CD4-positive, alpha-beta T cell treated with Interleukin-2 at 100 ng/mL for 4 hours (primary cell): ENCODE measurements at regions not wholly inside any gene's neighbourhood (a gene's known extent, or its start where the extent isn't known, plus 50 kb on each side); places are given as distances from the start of the nearest gene placed in this dataset.
"Not testable (repeated sequence)": the region's sequence is repeated elsewhere in the genome, so short reads cannot be mapped to it uniquely, and the experiment has no call there.

Experiments
- DNase-seq: peaks from one replicate; pipeline ENCODE4 v3.0.0-alpha.2; 2020; ENCODE audit warnings: low spot score

- DNase-seq = no peak
These were observed 252.4 kb downstream of the NUF2 start for GRCh38 chr1:163574119-163574518.

DNA sequence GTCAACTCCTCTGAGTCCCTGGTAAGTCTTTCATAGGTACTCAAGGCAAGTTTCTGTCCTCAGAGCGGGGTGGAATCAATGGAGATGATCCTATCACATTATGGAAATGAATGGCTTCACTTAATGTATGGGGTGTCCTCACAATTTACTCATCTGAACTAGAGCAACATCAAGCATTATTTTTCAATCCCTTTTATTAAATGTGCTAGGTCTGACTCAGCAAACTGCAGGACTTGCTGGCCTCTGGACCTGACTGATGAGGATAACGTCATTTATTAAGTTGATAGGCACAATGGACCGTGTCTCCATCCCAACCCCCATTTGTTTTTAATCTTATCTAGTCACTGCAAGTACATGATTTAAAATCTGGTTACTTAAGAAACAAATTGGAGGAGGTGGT is 259.2 kb downstream of the NUF2 start:
- no peak for DNase-seq

GRCh38 chr1:163583661-163584181 is 262.0 kb downstream of the NUF2 start:
- DNase-seq = no peak

DNA sequence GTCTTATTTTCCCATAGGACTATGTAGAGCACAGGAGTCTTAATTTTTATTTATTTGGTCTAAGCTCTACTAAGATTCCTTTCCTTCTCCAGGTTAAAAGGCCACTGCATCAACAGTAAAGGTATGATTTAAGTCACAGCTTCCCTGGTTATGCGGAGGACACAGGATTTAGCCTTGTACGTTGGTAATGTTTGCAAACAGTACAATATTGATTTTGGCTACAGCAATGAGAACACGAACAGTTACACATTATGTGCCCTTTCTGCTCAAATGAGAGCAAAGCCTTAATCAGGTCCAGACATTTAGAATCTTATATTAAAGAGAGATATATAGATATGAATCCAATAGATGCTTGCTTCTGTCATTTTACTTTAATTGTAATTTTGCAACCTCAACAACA is 264.0 kb downstream of the NUF2 start:
- DNase-seq = no peak

DNA sequence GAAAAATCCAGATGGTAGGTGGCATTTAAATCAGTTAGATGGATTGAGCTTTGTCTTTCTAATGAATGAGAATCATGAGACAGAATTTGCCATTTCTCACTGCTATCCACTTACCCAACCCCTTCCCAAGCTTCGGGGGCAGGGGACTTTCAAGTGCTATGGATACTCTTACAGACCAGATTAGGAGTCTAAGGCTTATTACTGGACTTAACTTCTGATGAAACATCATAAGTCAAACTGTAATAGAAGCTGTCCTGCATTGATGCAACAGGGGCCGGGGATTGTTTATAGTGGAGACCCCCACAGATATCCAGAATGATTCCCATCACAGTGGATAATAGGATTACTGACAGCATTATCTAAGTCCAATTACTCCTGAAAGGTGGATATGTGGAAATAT is 267.0 kb downstream of the NUF2 start:
- DNase-seq = no peak

GRCh38 chr1:163589735-163590134 is 268.0 kb downstream of the NUF2 start:
- DNase-seq = no peak

- DNase-seq = not testable (repeated sequence)
These were observed 269.4 kb downstream of the NUF2 start for GRCh38 chr1:163591131-163591530.

GRCh38 chr1:163592623-163593022 is 270.9 kb downstream of the NUF2 start:
- not testable (repeated sequence) for DNase-seq

DNA sequence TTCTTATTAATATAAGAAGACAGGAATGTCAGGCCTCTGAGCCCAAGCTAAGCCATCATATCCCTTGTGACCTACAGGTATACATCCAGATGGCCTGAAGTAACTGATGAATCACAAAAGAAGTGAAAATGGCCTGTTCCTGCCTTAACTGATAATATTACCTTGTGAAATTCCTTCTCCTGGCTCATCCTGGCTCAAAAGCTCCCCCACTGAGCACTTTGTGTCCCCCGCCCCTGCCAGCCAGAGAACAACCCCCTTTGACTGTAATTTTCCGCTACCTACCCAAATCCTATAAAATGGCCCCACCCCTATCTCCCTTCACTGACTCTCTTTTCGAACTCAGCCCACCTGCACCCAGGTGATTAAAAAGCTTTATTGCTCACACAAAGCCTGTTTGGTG is 274.4 kb downstream of the NUF2 start:
- not testable (repeated sequence) for DNase-seq

- DNase-seq = no peak
These were observed 274.9 kb downstream of the NUF2 start for GRCh38 chr1:163596541-163597258.

GRCh38 chr1:163604321-163604720 is 282.6 kb downstream of the NUF2 start:
- no peak for DNase-seq

DNA sequence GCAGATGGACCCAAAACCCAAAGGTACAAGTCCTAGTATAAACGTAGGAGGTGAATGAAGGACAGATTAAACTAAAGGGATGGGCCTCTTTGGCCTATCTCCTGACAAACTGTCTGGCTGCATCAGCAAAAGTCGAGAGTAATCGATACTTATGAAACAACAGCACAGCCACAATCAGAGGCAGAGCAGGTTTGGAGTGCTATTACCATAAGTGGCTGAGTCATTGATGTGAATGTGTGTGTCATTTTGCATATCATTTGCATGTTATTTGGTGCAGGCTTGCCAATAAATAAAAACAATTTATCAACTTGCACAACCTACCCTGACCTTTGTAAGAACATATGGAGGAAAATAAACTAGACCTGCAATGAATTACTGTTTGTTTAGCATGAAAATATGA is 283.1 kb downstream of the NUF2 start:
- no peak for DNase-seq

- DNase-seq = no peak
These were observed 287.2 kb downstream of the NUF2 start for GRCh38 chr1:163608979-163609378.

DNA sequence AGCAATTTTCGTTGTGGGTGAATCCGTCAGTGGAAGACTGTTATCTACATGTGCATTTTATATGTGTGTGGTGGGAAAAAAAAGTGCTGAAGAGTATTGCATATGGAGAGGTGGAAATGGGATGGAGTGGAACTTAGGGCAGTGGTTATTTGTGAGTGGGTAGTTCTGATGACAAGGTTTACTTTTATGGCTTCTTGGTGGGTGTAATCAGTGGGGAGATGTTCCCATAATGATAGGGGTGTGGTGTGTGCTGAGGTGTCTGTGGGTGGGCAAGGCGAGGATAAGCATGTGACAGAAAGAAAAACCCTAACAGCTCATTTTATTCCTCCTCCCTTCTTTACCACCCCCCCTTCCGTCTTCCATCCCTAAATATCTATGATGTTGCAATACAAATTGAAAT is 288.1 kb downstream of the NUF2 start:
- DNase-seq = no peak

GRCh38 chr1:163610486-163610885 is 288.7 kb downstream of the NUF2 start:
- DNase-seq = no peak

DNA sequence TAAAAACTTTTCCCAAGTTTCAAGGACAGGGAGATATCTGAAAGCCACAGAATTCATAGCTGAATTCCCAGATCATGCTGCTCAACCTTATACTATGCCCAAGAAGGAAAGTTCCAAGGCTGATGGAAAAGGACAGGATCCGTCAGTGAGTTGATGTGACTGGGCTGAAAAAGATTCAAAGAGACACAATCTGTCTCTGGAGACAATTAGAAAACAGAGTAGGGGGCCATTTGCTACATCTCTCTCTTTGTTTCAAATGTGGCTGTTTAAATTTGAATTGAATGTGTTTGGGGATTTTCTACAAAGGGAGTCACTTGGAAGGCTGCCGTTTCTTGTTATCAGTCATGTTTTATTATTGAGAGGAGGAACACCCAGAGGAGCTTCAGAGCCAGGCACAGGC is 292.6 kb downstream of the NUF2 start:
- DNase-seq = no peak

GRCh38 chr1:163628034-163628773 is 306.4 kb downstream of the NUF2 start:
- no peak for DNase-seq

DNA sequence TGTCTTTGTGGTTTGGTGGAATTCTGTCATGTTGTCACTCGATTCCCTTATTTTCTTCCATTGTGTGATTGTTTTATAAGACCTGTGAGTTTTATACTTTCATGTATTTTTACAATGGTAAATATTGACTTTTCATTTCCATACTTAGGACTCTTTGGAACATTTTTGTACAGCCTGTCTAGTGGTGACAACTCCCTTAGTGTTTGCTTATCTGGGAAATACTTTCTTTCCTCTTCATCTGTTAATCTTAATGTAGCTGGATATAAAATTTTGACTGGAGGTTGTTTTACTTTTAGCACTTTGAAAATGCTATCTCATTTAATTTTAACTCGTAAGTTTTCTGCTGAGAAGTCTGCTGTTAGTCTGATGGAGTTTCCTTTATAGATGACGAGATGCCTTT is 310.5 kb downstream of the NUF2 start:
- DNase-seq = no peak

DNA sequence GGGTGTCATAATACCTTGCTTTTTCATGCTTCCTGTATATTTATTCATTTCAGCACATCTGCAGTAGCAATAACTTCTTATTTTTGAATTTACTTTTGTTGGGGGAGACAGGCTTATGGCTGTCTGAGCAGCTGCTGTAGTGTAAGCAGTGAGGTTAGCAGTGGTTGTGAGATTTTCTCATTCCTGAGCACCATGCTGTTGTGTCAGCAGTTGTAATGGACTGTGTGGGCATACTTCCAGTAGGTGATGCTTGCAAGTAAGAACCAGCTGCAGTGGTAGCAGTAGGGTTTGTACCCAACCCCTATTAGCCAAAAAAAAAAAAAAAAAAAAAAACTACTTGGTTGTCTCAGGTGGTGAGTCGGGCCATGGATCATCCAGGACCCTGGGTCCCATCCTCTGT is 311.6 kb downstream of the NUF2 start:
- DNase-seq = no peak

DNA sequence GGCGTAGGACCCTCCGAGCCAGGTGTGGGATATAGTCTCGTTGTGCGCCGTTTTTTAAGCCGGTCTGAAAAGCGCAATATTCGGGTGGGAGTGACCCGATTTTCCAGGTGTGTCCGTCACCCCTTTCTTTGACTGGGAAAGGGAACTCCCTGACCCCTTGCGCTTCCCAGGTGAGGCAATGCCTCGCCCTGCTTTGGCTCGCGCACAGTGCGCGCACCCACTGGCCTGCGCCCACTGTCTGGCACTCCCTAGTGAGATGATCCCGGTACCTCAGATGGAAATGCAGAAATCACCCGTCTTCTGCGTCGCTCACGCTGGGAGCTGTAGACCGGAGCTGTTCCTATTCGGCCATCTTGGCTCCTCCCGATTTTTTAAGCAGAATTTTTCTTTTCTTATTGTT is 323.9 kb downstream of the NUF2 start:
- not testable (repeated sequence) for DNase-seq

DNA sequence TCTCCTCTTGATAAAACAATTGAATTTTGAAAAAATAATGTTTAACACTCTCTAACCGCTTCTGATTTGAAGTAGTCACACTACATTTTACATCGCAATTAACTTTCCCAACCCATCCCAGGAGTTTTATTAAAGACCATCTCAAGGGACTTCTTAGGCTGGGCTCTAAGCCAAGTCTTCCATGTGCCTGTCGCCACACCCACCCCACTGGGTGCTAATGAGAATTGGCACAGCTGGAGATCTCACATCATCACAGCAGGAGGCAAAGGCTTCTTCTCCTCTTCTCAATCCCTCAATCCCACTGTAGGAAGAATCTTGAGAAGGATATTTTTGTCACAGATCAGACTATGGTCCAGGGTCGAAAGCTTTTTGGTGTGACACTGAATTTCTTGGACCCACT is 328.9 kb downstream of the NUF2 start:
- no peak for DNase-seq

- no peak for DNase-seq
These were observed 330.7 kb downstream of the NUF2 start for GRCh38 chr1:163652441-163652840.

- DNase-seq = no peak
These were observed 333.8 kb downstream of the NUF2 start for GRCh38 chr1:163655565-163655964.
